Spinal cord (tissue), 9 donors: ENCODE measurements at regions not wholly inside any gene's neighbourhood (a gene's known extent, or its start where the extent isn't known, plus 50 kb on each side); places are given as distances from the start of the nearest gene placed in this dataset.
A peak's percentile ranks its signal among the peaks of the same experiment; 100 is the strongest.

ENCODE experiments used
- DNase-seq, 6 donors: peaks; one replicate each; pipeline versions ENCODE4 v3.0.0 to v3.0.0-alpha.2; 2013 to 2015; ENCODE audit warnings: low spot score in 6 of 6, low read depth in 4 of 6
- H3K27ac ChIP-seq: one replicate; pipeline ENCODE4 v1.5.1; 2013; ENCODE audit warnings: low read depth, low read length, control low read depth
- H3K27me3 ChIP-seq: one replicate; pipeline ENCODE4 v1.6.1; 2013; ENCODE audit warnings: low read length; ENCODE audit not compliant: control insufficient read depth, insufficient read depth
- H3K36me3 ChIP-seq: one replicate; pipeline ENCODE4 v1.6.1; 2013; ENCODE audit warnings: low read length; ENCODE audit not compliant: control insufficient read depth, insufficient read depth
- H3K4me1 ChIP-seq: one replicate; pipeline ENCODE4 v1.6.1; 2013; ENCODE audit warnings: low read length; ENCODE audit not compliant: control insufficient read depth, insufficient read depth
- H3K4me3 ChIP-seq: one replicate; pipeline ENCODE4 v1.5.1; 2013; ENCODE audit warnings: low read depth, low read length, control low read depth
- H3K9me3 ChIP-seq: one replicate; pipeline ENCODE4 v1.6.1; 2013; ENCODE audit warnings: low read length; ENCODE audit not compliant: control insufficient read depth, insufficient read depth
- WGBS: methylation state at CpG from one replicate; pipeline ENCODE4 v1.1.5; 2013; ENCODE audit warnings: missing lambda C conversion rate; ENCODE audit not compliant: insufficient coverage; 5-methylcytosine and 5-hydroxymethylcytosine counted together
- donor health status: healthy.

DNA sequence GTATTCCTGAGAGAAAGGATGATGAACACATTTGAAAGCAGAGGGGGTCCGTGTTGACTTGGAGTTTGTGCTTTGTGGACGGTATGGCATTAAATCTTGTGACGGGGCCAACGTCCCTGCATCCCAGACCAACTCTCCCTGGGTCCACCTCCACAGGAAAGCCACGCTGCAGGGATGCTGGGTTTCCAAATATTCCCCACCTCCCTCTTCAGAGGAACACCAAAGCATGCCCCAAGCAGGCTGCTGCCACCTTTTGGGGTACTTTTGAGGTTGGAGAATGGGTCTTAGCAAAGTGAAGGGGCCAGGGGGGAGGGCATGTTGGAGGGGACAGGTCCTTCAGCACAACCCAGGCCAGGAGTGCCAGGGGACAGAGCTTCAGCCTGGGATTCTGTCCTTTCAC, 504.4 kb downstream of the TCERG1L start:
- Histone ChIP-seq H3K27ac (no peak overlapping the region), H3K36me3 (no peaks in the 10 kb centered on the region), H3K4me3 (no peak overlapping the region), H3K27me3 (peaks cover 2% of the 10 kb centered on the region), H3K9me3 (no peaks in the 10 kb centered on the region), H3K4me1 (peaks cover 6% of the 10 kb centered on the region)
- WGBS: no CpG with 5 or more reads among the region's 5 CpGs
- DNase-seq: no peak

GRCh38 chr10:130807721-130808120, 503.8 kb downstream of the TCERG1L start:
- Histone ChIP-seq H3K4me1 (peaks cover 6% of the 10 kb centered on the region), H3K4me3 (no peak overlapping the region), H3K27ac (no peak overlapping the region), H3K9me3 (no peaks in the 10 kb centered on the region), H3K36me3 (no peaks in the 10 kb centered on the region), H3K27me3 (peaks cover 2% of the 10 kb centered on the region)
- 85% methylated on average over 7 of the region's 9 CpGs for WGBS
- DNase-seq: no peak

- Histone ChIP-seq H3K4me3 (no peak overlapping the region), H3K27ac (no peak overlapping the region), H3K9me3 (no peaks in the 10 kb centered on the region), H3K4me1 (peaks cover 6% of the 10 kb centered on the region), H3K27me3 (peaks cover 2% of the 10 kb centered on the region), H3K36me3 (no peaks in the 10 kb centered on the region)
- WGBS: 89% methylated on average over 5 of the region's 5 CpGs
- DNase-seq: no peak
Observed at GRCh38 chr10:130808243-130808642, 503.3 kb downstream of the TCERG1L start.

GRCh38 chr10:130808686-130809085, 502.8 kb downstream of the TCERG1L start:
- Histone ChIP-seq H3K27ac (no peak overlapping the region), H3K4me3 (no peak overlapping the region), H3K4me1 (peaks cover 6% of the 10 kb centered on the region), H3K9me3 (no peaks in the 10 kb centered on the region), H3K36me3 (no peaks in the 10 kb centered on the region), H3K27me3 (peaks cover 2% of the 10 kb centered on the region)
- 74% methylated on average over 3 of the region's 4 CpGs for WGBS
- no peak for DNase-seq

- H3K4me3 ChIP-seq: no peak overlapping the region
- no peak overlapping the region for H3K27ac ChIP-seq
- H3K9me3 ChIP-seq: no peaks in the 10 kb centered on the region
- WGBS: 95% methylated on average over 6 of the region's 9 CpGs
- H3K36me3 ChIP-seq: no peaks in the 10 kb centered on the region
- peaks cover 2% of the 10 kb centered on the region for H3K27me3 ChIP-seq
- no peak for DNase-seq
- peaks cover 6% of the 10 kb centered on the region for H3K4me1 ChIP-seq
Observed at GRCh38 chr10:130809181-130809580, 502.3 kb downstream of the TCERG1L start.

DNA sequence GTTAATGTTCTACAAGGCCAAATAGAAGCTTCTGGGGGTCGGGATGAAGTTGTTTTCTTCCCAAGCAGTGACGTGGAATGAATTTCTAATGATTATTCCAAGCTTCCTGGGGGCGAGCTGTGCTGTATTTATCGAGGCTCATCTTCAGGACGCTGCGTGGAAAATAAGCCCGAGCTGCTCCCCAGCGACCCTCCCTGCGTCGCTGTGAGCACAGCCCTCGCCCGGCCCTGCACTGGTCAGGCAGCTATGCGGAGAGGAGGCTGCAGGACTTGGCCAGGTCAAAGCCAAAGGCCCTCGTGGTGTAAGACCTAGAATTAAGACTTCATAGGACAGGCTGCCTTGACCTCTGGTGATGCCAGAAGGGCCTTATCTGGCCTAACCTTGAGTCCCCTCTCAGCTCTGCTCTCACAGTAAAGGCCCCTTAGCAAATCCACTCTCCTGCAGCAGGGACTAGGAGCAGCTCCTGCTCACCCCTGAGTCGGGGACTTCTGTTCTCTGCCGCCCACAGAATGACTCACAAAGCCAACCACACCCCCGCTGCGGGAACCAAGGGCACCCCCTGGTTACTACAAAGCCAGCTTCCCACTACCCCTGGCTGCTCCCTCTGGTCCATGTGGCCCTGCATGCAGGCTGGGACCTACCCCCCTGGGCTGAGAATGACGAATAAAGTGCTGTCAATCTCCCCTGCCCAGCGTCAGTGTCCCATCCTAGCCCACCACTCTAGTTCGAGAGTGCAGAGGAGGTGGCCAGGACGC, 501.6 kb downstream of the TCERG1L start:
- Histone ChIP-seq H3K27ac (no peak overlapping the region), H3K27me3 (peaks cover 2% of the 10 kb centered on the region), H3K36me3 (no peaks in the 10 kb centered on the region), H3K4me3 (no peak overlapping the region), H3K9me3 (no peaks in the 10 kb centered on the region), H3K4me1 (peaks cover 6% of the 10 kb centered on the region)
- 55% methylated on average over 22 of the region's 22 CpGs for WGBS
- peak in 1 of 6 donors; percentile 48 for DNase-seq

- H3K36me3 ChIP-seq: no peaks in the 10 kb centered on the region
- peaks cover 6% of the 10 kb centered on the region for H3K4me1 ChIP-seq
- WGBS: 97% methylated on average over 9 of the region's 14 CpGs
- H3K27me3 ChIP-seq: peaks cover 2% of the 10 kb centered on the region
- no peaks in the 10 kb centered on the region for H3K9me3 ChIP-seq
- DNase-seq: no peak
- no peak overlapping the region for H3K4me3 ChIP-seq
- H3K27ac ChIP-seq: no peak overlapping the region
Observed at GRCh38 chr10:130810856-130811255, 500.7 kb downstream of the TCERG1L start.

GRCh38 chr10:130812381-130813148, 499.0 kb downstream of the TCERG1L start:
- no peak overlapping the region for H3K27ac ChIP-seq
- no peaks in the 10 kb centered on the region for H3K9me3 ChIP-seq
- no peaks in the 10 kb centered on the region for H3K36me3 ChIP-seq
- 87% methylated on average over 12 of the region's 14 CpGs for WGBS
- H3K4me3 ChIP-seq: no peak overlapping the region
- peaks cover 18% of the 10 kb centered on the region for H3K4me1 ChIP-seq
- peaks cover 2% of the 10 kb centered on the region for H3K27me3 ChIP-seq
- DNase-seq: no peak

- Histone ChIP-seq H3K27me3 (peaks cover 2% of the 10 kb centered on the region), H3K4me3 (no peak overlapping the region), H3K4me1 (peaks cover 18% of the 10 kb centered on the region), H3K36me3 (no peaks in the 10 kb centered on the region), H3K27ac (no peak overlapping the region), H3K9me3 (no peaks in the 10 kb centered on the region)
- DNase-seq: no peak
- 95% methylated on average over 7 of the region's 7 CpGs for WGBS
Observed at GRCh38 chr10:130814610-130815009, 496.9 kb downstream of the TCERG1L start.
